Mammary epithelial cell (primary cell): ENCODE measurements at regions not wholly inside any gene's neighbourhood (a gene's known extent, or its start where the extent isn't known, plus 50 kb on each side); places are given as distances from the start of the nearest gene placed in this dataset.

Source experiments
- CTCF ChIP-seq, 2 donors: IDR thresholded peaks in 1 of 2; conservative IDR thresholded peaks in 1 of 2; 2 replicates each; pipeline ENCODE4 v1.5.1; 2011 to 2012; ENCODE audit warnings: inconsistent platforms in 2 of 2, low read length in 2 of 2, mild to moderate bottlenecking in 2 of 2, control low read depth in 1 of 2, low read depth in 1 of 2; ENCODE audit not compliant: insufficient read depth in 1 of 2; ENCODE audit errors: extremely low read depth in 1 of 2
- EZH2 ChIP-seq: IDR thresholded peaks from 2 replicates; pipeline ENCODE4 v1.6.1; 2012; ENCODE audit warnings: low read length, inconsistent platforms, borderline replicate concordance

GRCh38 chr2:234843411-234843810 is 108.4 kb upstream of the SH3BP4 start:
- TF ChIP-seq CTCF (conservative IDR thresholded peaks at IDR 0.05 in 1 of 2, IDR thresholded peaks at IDR 0.05 in 1 of 2; ENCODE audit: extremely low read depth in 1 of 2, insufficient read depth in 1 of 2, low read depth in 1 of 2, low read length in 2 of 2) = no peak
- no peak for TF ChIP-seq EZH2
